SK-N-SH (cell line): ENCODE measurements at regions not wholly inside any gene's neighbourhood (a gene's known extent, or its start where the extent isn't known, plus 50 kb on each side); places are given as distances from the start of the nearest gene placed in this dataset.

ENCODE experiments used
- CTCF ChIA-PET: fragments of 300-600, 350-600 bp; formaldehyde crosslinking; extraction: SDS; loops from one replicate; lab custom pipeline; 2021; lab: Yijun Ruan, JAX
- POLR2A ChIA-PET: fragments of 350-600 bp; sonication (Branson Sonifier 250); formaldehyde crosslinking; extraction: SDS; loops from one replicate; lab custom pipeline; 2020; ENCODE audit warnings: antibody characterized with exemption, inconsistent platforms; lab: Yijun Ruan, JAX
- DNase-seq: peaks from one replicate; pipeline ENCODE4 v3.0.0; 2012
- H2AFZ ChIP-seq: fragments of 200-600 bp; sonication (generic); 2 replicates; pipeline ENCODE4 v1.8.1; 2016; ENCODE audit warnings: antibody characterized with exemption, mild to moderate bottlenecking, low read depth
- H3F3A ChIP-seq: fragments of 200-600 bp; sonication (generic); replicated peaks from 2 replicates; pipeline ENCODE3; 2016; ENCODE audit warnings: antibody characterized with exemption, mild to moderate bottlenecking; ENCODE audit not compliant: insufficient read depth
- H3K27ac ChIP-seq, 2 experiments: fragments of 200-500 bp in 1 of 2; fragments of 200-600 bp in 1 of 2; sonication (Bioruptor generic) in 1 of 2; sonication (generic), shearing (Covaris generic) in 1 of 2; 2 replicates each; pipeline versions ENCODE4 v1.5.1 to v1.6.1; 2014 to 2016; ENCODE audit warnings: low read depth in 2 of 2, inconsistent platforms in 1 of 2, low read length in 1 of 2, mild to moderate bottlenecking in 1 of 2, mixed read lengths in 1 of 2
- H3K27me3 ChIP-seq: fragments of 200-600 bp; sonication (generic), shearing (Covaris generic); 2 replicates; pipeline ENCODE4 v1.6.1; 2016; ENCODE audit warnings: mixed run types; ENCODE audit not compliant: insufficient read depth
- H3K36me3 ChIP-seq, 2 experiments: fragments of 200-500 bp in 1 of 2; fragments of 200-600 bp in 1 of 2; sonication (Bioruptor generic) in 1 of 2; sonication (generic) in 1 of 2; replicated peaks in 1 of 2; 2 replicates each; pipeline versions ENCODE3 to v1.5.1; 2014 to 2016; ENCODE audit warnings: low read length in 1 of 2, mild to moderate bottlenecking in 1 of 2; ENCODE audit not compliant: insufficient read depth in 2 of 2, control insufficient read depth in 1 of 2
- H3K4me1 ChIP-seq, 2 experiments: fragments of 200-500 bp in 1 of 2; fragments of 200-600 bp in 1 of 2; sonication (Bioruptor generic) in 1 of 2; sonication (generic), shearing (Covaris generic) in 1 of 2; 2 replicates each; pipeline versions ENCODE4 v1.5.1 to v1.6.1; 2014 to 2016; ENCODE audit warnings: low read depth in 1 of 2, low read length in 1 of 2, mixed run types in 1 of 2; ENCODE audit not compliant: insufficient read depth in 2 of 2, control insufficient read depth in 1 of 2
- H3K4me2 ChIP-seq: fragments of 200-600 bp; sonication (generic), shearing (Covaris generic); 2 replicates; pipeline ENCODE4 v1.6.1; 2017; ENCODE audit warnings: mixed run types
- H3K4me3 ChIP-seq, 2 experiments: fragments of 200-500 bp in 1 of 2; fragments of 200-600 bp in 1 of 2; sonication (Bioruptor generic) in 1 of 2; sonication (generic), shearing (Covaris generic) in 1 of 2; 2 replicates each; pipeline versions ENCODE4 v1.5.1 to v1.8.1; 2014 to 2016; ENCODE audit warnings: low read depth in 2 of 2, inconsistent platforms in 1 of 2, low read length in 1 of 2, mild to moderate bottlenecking in 1 of 2, mixed read lengths in 1 of 2, moderate library complexity in 1 of 2
- H3K79me2 ChIP-seq: fragments of 200-600 bp; sonication (generic); 2 replicates; pipeline ENCODE4 v1.8.1; 2017; ENCODE audit warnings: mild to moderate bottlenecking; ENCODE audit not compliant: insufficient read depth
- H3K9ac ChIP-seq: fragments of 200-600 bp; sonication (generic); 2 replicates; pipeline ENCODE4 v1.6.1; 2017; ENCODE audit warnings: mixed run types
- H3K9me2 ChIP-seq: fragments of 200-600 bp; sonication (generic); 2 replicates; pipeline ENCODE4 v1.6.1; 2017; ENCODE audit warnings: mixed run types
- H3K9me3 ChIP-seq: fragments of 200-600 bp; sonication (generic); 2 replicates; pipeline ENCODE4 v1.6.1; 2017; ENCODE audit warnings: mixed run types, mild to moderate bottlenecking, moderate library complexity
- H4K20me1 ChIP-seq: fragments of 200-600 bp; sonication (generic); 2 replicates; pipeline ENCODE4 v1.6.1; 2017; ENCODE audit warnings: mild to moderate bottlenecking, mixed run types; ENCODE audit not compliant: insufficient read depth
- CHD2 ChIP-seq: fragments of 150-350 bp; IDR thresholded peaks from 2 replicates; pipeline ENCODE4 v1.6.1; 2018; ENCODE audit warnings: low read length; ENCODE audit not compliant: partially characterized antibody
- FOSL2 ChIP-seq: IDR thresholded peaks from 2 replicates; pipeline ENCODE4 v1.4.0; 2012; ENCODE audit warnings: low read depth, mild to moderate bottlenecking, moderate library complexity, borderline replicate concordance
- FOXJ3 ChIP-seq: sonication (generic); formaldehyde crosslinking; IDR thresholded peaks from 2 replicates; pipeline ENCODE4 v1.5.1; 2020; ENCODE audit warnings: mild to moderate bottlenecking, missing genetic modification reagents
- GABPA ChIP-seq: IDR thresholded peaks from 2 replicates; pipeline ENCODE4 v1.4.0; 2012; ENCODE audit warnings: low read depth, mild to moderate bottlenecking
- JUND ChIP-seq: IDR thresholded peaks from 2 replicates; pipeline ENCODE4 v1.4.0; 2012
- POLR2AphosphoS5 ChIP-seq: IDR thresholded peaks from 2 replicates; pipeline ENCODE4 v1.6.1; 2012; ENCODE audit warnings: low read depth, low read length
- RCOR1 ChIP-seq: fragments of 150-350 bp; IDR thresholded peaks from 2 replicates; pipeline ENCODE4 v1.6.1; 2017; ENCODE audit warnings: antibody characterized with exemption, low read length
- RFX5 ChIP-seq: IDR thresholded peaks from 2 replicates; pipeline ENCODE4 v1.6.1; 2012; ENCODE audit warnings: mild to moderate bottlenecking, improper control_type of control experiment, low read length
- RXRA ChIP-seq: IDR thresholded peaks from 2 replicates; pipeline ENCODE4 v1.4.0; 2012; ENCODE audit warnings: low read depth, mild to moderate bottlenecking, borderline replicate concordance
- SMC3 ChIP-seq: IDR thresholded peaks from 2 replicates; pipeline ENCODE4 v1.6.1; 2012; ENCODE audit warnings: low read depth, low read length, improper control_type of control experiment
- TAF1 ChIP-seq: IDR thresholded peaks from 2 replicates; pipeline ENCODE4 v1.6.1; 2012; ENCODE audit warnings: low read depth, mild to moderate bottlenecking, low read length, moderate library complexity, borderline replicate concordance
- TEAD4 ChIP-seq: IDR thresholded peaks from 2 replicates; pipeline ENCODE4 v1.4.0; 2012; ENCODE audit warnings: mild to moderate bottlenecking, borderline replicate concordance; ENCODE audit not compliant: insufficient read depth
- YY1 ChIP-seq: IDR thresholded peaks from 2 replicates; pipeline ENCODE4 v1.4.0; 2012; ENCODE audit warnings: low read depth, mild to moderate bottlenecking
- WGBS: methylation state at CpG from one replicate; pipeline ENCODE4 v1.1.6; 2017; ENCODE audit warnings: low lambda C conversion rate; 5-methylcytosine and 5-hydroxymethylcytosine counted together
- TF ChIP-seq, protein P1 (sequence below): fragments of 150-350 bp; IDR thresholded peaks from 2 replicates; pipeline ENCODE4 v1.6.1; 2016; ENCODE audit warnings: mild to moderate bottlenecking, low read depth, low read length
- TF ChIP-seq, protein P2 (sequence below): IDR thresholded peaks from 2 replicates; pipeline ENCODE4 v1.4.0; 2012; ENCODE audit warnings: low read depth
- TF ChIP-seq, protein P3 (sequence below): fragments of 150-350 bp; IDR thresholded peaks from 2 replicates; pipeline ENCODE4 v1.6.1; 2017; ENCODE audit warnings: antibody characterized with exemption, low read length, low read depth, borderline replicate concordance
- TF ChIP-seq, protein P4 (sequence below): fragments of 200-600 bp; sonication (generic); IDR thresholded peaks from 2 replicates; pipeline ENCODE4 v1.6.1; 2017; ENCODE audit warnings: antibody characterized with exemption, mild to moderate bottlenecking, moderate library complexity

DNA sequence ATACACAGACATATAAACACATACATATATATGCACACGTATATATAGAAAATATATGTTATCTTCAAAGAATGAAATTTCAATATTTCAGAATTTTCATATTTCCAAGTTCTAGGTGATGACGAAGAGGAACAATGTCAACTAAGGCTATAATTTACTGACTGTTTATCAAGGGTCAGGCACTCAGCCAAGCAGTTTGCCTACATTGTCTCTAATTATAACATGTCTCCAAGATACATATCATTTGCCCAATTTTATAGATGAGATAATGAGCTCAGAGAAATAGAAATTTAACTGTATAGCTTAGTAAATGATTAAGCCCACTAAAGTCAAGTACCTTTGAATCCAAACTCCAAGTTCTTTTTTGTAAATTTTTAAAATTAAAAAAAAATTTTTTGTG, 99.9 kb upstream of the PLSCR4 start (continued):
- TF ChIP-seq FOXJ3 (CRISPR knock-in tag): no peak
- TF ChIP-seq, protein P1, sequence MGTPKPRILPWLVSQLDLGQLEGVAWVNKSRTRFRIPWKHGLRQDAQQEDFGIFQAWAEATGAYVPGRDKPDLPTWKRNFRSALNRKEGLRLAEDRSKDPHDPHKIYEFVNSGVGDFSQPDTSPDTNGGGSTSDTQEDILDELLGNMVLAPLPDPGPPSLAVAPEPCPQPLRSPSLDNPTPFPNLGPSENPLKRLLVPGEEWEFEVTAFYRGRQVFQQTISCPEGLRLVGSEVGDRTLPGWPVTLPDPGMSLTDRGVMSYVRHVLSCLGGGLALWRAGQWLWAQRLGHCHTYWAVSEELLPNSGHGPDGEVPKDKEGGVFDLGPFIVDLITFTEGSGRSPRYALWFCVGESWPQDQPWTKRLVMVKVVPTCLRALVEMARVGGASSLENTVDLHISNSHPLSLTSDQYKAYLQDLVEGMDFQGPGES: no peak
- no peak for TF ChIP-seq SMC3
- no peak for TF ChIP-seq RXRA
- TF ChIP-seq, protein P2, sequence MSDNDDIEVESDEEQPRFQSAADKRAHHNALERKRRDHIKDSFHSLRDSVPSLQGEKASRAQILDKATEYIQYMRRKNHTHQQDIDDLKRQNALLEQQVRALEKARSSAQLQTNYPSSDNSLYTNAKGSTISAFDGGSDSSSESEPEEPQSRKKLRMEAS: no peak
- TF ChIP-seq, protein P3, sequence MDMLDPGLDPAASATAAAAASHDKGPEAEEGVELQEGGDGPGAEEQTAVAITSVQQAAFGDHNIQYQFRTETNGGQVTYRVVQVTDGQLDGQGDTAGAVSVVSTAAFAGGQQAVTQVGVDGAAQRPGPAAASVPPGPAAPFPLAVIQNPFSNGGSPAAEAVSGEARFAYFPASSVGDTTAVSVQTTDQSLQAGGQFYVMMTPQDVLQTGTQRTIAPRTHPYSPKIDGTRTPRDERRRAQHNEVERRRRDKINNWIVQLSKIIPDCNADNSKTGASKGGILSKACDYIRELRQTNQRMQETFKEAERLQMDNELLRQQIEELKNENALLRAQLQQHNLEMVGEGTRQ: no peak
- TF ChIP-seq POLR2AphosphoS5: no peak
- TF ChIP-seq GABPA: no peak
- no peak for TF ChIP-seq JUND

DNA sequence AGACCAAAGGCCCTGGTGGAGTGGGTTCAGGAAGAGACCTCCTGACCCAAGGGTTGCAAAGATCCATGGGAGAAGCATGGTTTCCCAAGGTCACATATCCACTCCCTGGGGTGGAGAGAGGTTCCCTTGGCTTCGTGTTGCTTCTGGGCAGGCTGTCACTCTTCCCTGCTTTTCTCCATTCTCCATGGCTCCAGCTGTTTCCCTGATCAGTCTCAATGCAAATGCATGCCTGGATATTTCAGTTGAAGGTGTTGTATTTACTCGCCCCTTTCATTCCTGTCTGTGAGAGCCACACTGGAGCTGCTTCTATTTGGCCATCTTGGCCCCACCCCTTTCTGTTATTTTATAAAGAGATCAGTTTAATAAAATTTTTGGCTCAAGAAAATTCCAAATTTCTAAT, 95.0 kb upstream of the PLSCR4 start:
- DNase-seq: no peak
- no peak for TF ChIP-seq TEAD4
- TF ChIP-seq CHD2: no peak
- TF ChIP-seq RFX5: no peak
- TF ChIP-seq FOSL2: no peak
- TF ChIP-seq RXRA: no peak
- no peak for TF ChIP-seq YY1
- no peak for TF ChIP-seq RCOR1
- TF ChIP-seq TAF1: no peak
- TF ChIP-seq, protein P4, sequence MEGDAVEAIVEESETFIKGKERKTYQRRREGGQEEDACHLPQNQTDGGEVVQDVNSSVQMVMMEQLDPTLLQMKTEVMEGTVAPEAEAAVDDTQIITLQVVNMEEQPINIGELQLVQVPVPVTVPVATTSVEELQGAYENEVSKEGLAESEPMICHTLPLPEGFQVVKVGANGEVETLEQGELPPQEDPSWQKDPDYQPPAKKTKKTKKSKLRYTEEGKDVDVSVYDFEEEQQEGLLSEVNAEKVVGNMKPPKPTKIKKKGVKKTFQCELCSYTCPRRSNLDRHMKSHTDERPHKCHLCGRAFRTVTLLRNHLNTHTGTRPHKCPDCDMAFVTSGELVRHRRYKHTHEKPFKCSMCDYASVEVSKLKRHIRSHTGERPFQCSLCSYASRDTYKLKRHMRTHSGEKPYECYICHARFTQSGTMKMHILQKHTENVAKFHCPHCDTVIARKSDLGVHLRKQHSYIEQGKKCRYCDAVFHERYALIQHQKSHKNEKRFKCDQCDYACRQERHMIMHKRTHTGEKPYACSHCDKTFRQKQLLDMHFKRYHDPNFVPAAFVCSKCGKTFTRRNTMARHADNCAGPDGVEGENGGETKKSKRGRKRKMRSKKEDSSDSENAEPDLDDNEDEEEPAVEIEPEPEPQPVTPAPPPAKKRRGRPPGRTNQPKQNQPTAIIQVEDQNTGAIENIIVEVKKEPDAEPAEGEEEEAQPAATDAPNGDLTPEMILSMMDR: no peak
- TF ChIP-seq, protein P3: no peak
- 24% methylated on average over 2 of the region's 2 CpGs for WGBS

More for the DNA sequence above, 95.0 kb upstream of the PLSCR4 start:
- H3K9me2 ChIP-seq: no peaks in the 10 kb centered on the region
- CTCF ChIA-PET: no interaction called here
- POLR2A ChIA-PET: no interaction called here
- H3K4me3 ChIP-seq: no peak overlapping the region
- H3K36me3 ChIP-seq: no peaks in the 10 kb centered on the region
- H3F3A ChIP-seq: no peaks in the 10 kb centered on the region
- H3K9me3 ChIP-seq: no peaks in the 10 kb centered on the region
- H3K27ac ChIP-seq: no peak overlapping the region
- H4K20me1 ChIP-seq: no peaks in the 10 kb centered on the region
- H3K4me1 ChIP-seq: no peaks in the 10 kb centered on the region
- no peak overlapping the region for H3K9ac ChIP-seq
- H2AFZ ChIP-seq: no peak overlapping the region
- no peaks in the 10 kb centered on the region for H3K79me2 ChIP-seq
- no peak overlapping the region for H3K4me2 ChIP-seq
- no peaks in the 10 kb centered on the region; the same call in 1 of the 2 replicates for H3K27me3 ChIP-seq
